CD4-positive, alpha-beta T cell (primary cell): ENCODE measurements at regions not wholly inside any gene's neighbourhood (a gene's known extent, or its start where the extent isn't known, plus 50 kb on each side); places are given as distances from the start of the nearest gene placed in this dataset.

Experiments used
- ATAC-seq: fragments of 200-7000 bp; cut with Tn5 transposase; one replicate; pipeline ENCODE4 v1.10.0; 2022; ENCODE audit warnings: mild to moderate bottlenecking; ENCODE audit not compliant: poor library complexity
- CTCF ChIA-PET: fragments of 350-600 bp; sonication (Branson Sonifier 250); formaldehyde crosslinking; loops from one replicate; lab custom pipeline; 2021; ENCODE audit warnings: antibody characterized with exemption, inconsistent platforms; lab: Charles Lee
- POLR2A ChIA-PET: fragments of 350-600 bp; sonication (Branson Sonifier 250); formaldehyde crosslinking; loops from one replicate; lab custom pipeline; 2021; ENCODE audit warnings: antibody characterized with exemption, inconsistent platforms; lab: Charles Lee
- DNase-seq, 14 experiments: peaks; one replicate each; pipeline ENCODE4 v3.0.0-alpha.2; 2013 to 2020; ENCODE audit warnings: mixed read lengths in 2 of 14
- H3K27ac ChIP-seq, 2 donors: one replicate each; pipeline versions ENCODE4 v1.5.1 to v1.7.0; 2013; ENCODE audit warnings: low read length in 2 of 2, low read depth in 1 of 2, mild to moderate bottlenecking in 1 of 2
- H3K27me3 ChIP-seq, 2 experiments: 1 replicate in 1 of 2; 2 replicates in 1 of 2; pipeline versions ENCODE4 v1.6.1 to v1.7.0; 2013; ENCODE audit warnings: low read length in 2 of 2, control low read depth in 1 of 2, mild to moderate bottlenecking in 1 of 2, moderate library complexity in 1 of 2; ENCODE audit not compliant: insufficient read depth in 2 of 2, control insufficient read depth in 1 of 2
- H3K36me3 ChIP-seq: one replicate; pipeline ENCODE4 v1.6.1; 2013; ENCODE audit warnings: low read length, control low read depth; ENCODE audit not compliant: insufficient read depth
- H3K4me1 ChIP-seq: one replicate; pipeline ENCODE4 v1.6.1; 2013; ENCODE audit warnings: low read length, control low read depth; ENCODE audit not compliant: insufficient read depth
- H3K4me3 ChIP-seq: one replicate; pipeline ENCODE4 v1.5.1; 2013; ENCODE audit warnings: mild to moderate bottlenecking, low read length, moderate library complexity
- H3K9me3 ChIP-seq, 2 experiments: 1 replicate in 1 of 2; 2 replicates in 1 of 2; pipeline versions ENCODE4 v1.6.1 to v1.7.0; 2013; ENCODE audit warnings: low read length in 2 of 2, mild to moderate bottlenecking in 2 of 2, control low read depth in 1 of 2, moderate library complexity in 1 of 2; ENCODE audit not compliant: control insufficient read depth in 1 of 2, insufficient read depth in 1 of 2
- H3K27ac Mint-ChIP-seq: one replicate; pipeline ENCODE4 v1.8.0; 2020; ENCODE audit warnings: mixed read lengths
- H3K27me3 Mint-ChIP-seq: one replicate; pipeline ENCODE4 v1.8.0; 2021; ENCODE audit warnings: mixed read lengths
- H3K36me3 Mint-ChIP-seq: one replicate; pipeline ENCODE4 v1.8.0; 2021; ENCODE audit warnings: low read depth, mixed read lengths
- H3K4me1 Mint-ChIP-seq: one replicate; pipeline ENCODE4 v1.8.0; 2021; ENCODE audit warnings: low read depth, mixed read lengths
- H3K4me3 Mint-ChIP-seq: one replicate; pipeline ENCODE4 v1.8.0; 2020; ENCODE audit warnings: mild to moderate bottlenecking, mixed read lengths
- H3K9me3 Mint-ChIP-seq: one replicate; pipeline ENCODE4 v1.8.0; 2020; ENCODE audit warnings: mixed read lengths
- intact Hi-C, 2 experiments: fragments of 100-400 bp; cut with DNase I in 1 of 2; cut with micrococcal nuclease in 1 of 2; formaldehyde crosslinking; loops; one replicate each; pipeline versions ENCODE4 v1.15.1 to v1.9.0; 2023 to 2025; cut with DNase I, micrococcal nuclease
- TF ChIP-seq, protein P1 (sequence below): fragments of 200-600 bp; IDR thresholded peaks from one replicate; pipeline ENCODE4 v1.8.0; 2022; ENCODE audit warnings: antibody characterized with exemption, mild to moderate bottlenecking

DNA sequence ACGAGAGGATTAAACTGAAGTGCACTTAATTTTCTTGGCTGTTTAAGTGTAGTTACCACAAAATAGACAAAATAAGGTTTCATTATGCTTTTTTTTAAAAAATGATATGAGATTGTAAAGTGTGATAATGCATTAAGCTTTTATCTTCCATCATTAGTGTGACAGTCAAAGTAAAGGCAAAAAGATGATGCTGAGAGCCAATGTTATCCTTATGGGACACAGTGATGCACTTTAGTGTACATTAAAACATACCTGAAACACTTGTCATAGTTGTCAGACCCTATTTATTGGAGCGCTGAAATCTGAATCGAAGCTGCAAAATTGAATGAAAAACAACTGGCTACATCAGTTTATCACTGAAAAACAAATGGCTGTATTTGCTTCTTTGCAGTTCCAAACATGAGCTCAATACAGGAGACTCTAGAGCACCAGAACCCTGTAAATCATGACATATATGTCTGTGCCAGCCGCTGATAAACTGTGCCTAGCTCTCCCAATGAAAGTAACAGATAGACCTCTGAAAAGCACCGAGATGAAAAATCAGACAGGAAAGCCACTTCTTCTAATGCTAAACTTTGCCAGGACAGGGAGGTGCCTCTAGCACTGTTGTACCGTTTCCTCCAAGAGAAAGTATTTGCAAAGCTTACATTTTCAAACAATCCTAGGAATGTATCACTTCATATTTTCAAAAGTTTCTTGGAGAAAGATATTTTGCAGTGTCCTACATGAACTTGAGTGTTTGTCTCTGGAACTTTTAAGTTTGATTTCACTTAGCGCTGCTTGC lies 120.7 kb upstream of the TMPRSS15 start:
- Mint-ChIP-seq H3K27me3 (no peaks in the 10 kb centered on the region), H3K36me3 (no peaks in the 10 kb centered on the region)

DNA sequence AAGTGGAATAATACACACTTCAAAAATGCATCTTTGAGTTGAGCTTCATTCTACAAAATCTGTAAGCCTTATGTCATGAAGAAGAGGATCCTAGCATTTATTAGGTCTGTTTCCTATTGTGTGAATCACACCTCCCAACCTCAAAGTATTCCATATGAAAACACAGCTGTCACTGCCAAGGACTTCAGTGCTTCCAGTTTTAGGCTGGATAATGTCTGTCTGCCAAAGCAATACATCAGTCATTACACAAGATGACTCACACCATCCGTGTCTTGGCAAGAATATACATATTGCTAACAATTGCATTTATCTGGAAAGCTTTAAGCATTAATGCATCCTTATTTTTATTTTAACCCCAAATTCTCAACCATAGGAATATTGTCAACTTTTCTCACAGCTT lies 125.7 kb upstream of the TMPRSS15 start:
- ChIA-PET CTCF (no interaction called here), POLR2A (no interaction called here)
- Histone ChIP-seq H3K4me3 (no peak overlapping the region), H3K27me3 (no peaks in the 10 kb centered on the region), H3K4me1 (no peaks in the 10 kb centered on the region), H3K27ac (no peak overlapping the region), H3K36me3 (no peaks in the 10 kb centered on the region), H3K9me3 (no peaks in the 10 kb centered on the region)
- no peak for ATAC-seq
- no peak for DNase-seq
- intact Hi-C loops = no loop called here
- no peak overlapping the region for H3K4me3 Mint-ChIP-seq
- no peaks in the 10 kb centered on the region for H3K9me3 Mint-ChIP-seq
- H3K27me3 Mint-ChIP-seq = no peaks in the 10 kb centered on the region
- no peak overlapping the region for H3K27ac Mint-ChIP-seq
- H3K36me3 Mint-ChIP-seq = no peaks in the 10 kb centered on the region
- TF ChIP-seq, protein P1, sequence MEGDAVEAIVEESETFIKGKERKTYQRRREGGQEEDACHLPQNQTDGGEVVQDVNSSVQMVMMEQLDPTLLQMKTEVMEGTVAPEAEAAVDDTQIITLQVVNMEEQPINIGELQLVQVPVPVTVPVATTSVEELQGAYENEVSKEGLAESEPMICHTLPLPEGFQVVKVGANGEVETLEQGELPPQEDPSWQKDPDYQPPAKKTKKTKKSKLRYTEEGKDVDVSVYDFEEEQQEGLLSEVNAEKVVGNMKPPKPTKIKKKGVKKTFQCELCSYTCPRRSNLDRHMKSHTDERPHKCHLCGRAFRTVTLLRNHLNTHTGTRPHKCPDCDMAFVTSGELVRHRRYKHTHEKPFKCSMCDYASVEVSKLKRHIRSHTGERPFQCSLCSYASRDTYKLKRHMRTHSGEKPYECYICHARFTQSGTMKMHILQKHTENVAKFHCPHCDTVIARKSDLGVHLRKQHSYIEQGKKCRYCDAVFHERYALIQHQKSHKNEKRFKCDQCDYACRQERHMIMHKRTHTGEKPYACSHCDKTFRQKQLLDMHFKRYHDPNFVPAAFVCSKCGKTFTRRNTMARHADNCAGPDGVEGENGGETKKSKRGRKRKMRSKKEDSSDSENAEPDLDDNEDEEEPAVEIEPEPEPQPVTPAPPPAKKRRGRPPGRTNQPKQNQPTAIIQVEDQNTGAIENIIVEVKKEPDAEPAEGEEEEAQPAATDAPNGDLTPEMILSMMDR = no peak
- no peaks in the 10 kb centered on the region for H3K4me1 Mint-ChIP-seq

More for the DNA sequence above, 120.7 kb upstream of the TMPRSS15 start:
- ChIA-PET POLR2A (no interaction called here), CTCF (interaction anchor here (1.6 kb wide), 1 partner anchor 16 kb away, joined by 3 read pairs; no protein-coding TSS in a partner anchor)
- H3K9me3 Mint-ChIP-seq = no peaks in the 10 kb centered on the region
- no peak overlapping the region for H3K4me3 Mint-ChIP-seq
- Histone ChIP-seq H3K4me1 (no peaks in the 10 kb centered on the region), H3K27ac (no peak overlapping the region), H3K9me3 (no peaks in the 10 kb centered on the region), H3K27me3 (no peaks in the 10 kb centered on the region), H3K4me3 (no peak overlapping the region), H3K36me3 (no peaks in the 10 kb centered on the region)
- H3K4me1 Mint-ChIP-seq = no peaks in the 10 kb centered on the region
- TF ChIP-seq, protein P1 = no peak
- H3K27ac Mint-ChIP-seq = no peak overlapping the region
- intact Hi-C loops = no loop called here
- DNase-seq = no peak
- ATAC-seq = no peak

DNA sequence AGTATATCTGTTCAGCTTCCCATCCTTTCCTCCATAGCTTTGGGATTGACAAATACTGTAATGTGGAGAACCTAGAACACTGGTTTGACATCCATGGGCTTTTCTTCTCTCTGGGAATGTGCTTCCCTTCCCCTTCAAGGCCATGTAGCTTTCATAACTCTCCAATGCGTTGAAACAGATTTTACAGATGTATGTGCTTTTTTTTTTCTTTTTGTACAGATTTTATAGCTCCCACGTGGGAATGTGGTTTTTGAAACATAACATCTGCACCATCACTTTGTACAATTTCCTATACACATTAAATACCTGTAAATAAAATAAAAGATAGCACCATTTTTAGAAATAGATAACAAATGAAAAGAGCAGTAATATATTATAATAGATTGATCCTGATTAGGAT lies 138.5 kb upstream of the TMPRSS15 start:
- no peak overlapping the region for H3K27ac Mint-ChIP-seq
- Histone ChIP-seq H3K9me3 (peaks cover 0 to 3% of the 10 kb centered on the region in 2 experiments), H3K4me1 (no peaks in the 10 kb centered on the region), H3K4me3 (no peak overlapping the region), H3K27me3 (no peaks in the 10 kb centered on the region), H3K27ac (no peak overlapping the region), H3K36me3 (no peaks in the 10 kb centered on the region)
- H3K4me3 Mint-ChIP-seq = no peak overlapping the region
- ATAC-seq = no peak
- TF ChIP-seq, protein P1 = no peak
- ChIA-PET CTCF (no interaction called here), POLR2A (interaction anchor here (0.6 kb wide), 1 partner anchor 48 kb away, joined by 3 read pairs; no protein-coding TSS in a partner anchor)
- H3K27me3 Mint-ChIP-seq = no peaks in the 10 kb centered on the region
- no peaks in the 10 kb centered on the region for H3K9me3 Mint-ChIP-seq
- DNase-seq = no peak
- intact Hi-C loops = no loop called here
- no peaks in the 10 kb centered on the region for H3K36me3 Mint-ChIP-seq
- H3K4me1 Mint-ChIP-seq = no peaks in the 10 kb centered on the region
